Stomach (tissue), 4 donors: ENCODE measurements at regions not wholly inside any gene's neighbourhood (a gene's known extent, or its start where the extent isn't known, plus 50 kb on each side); places are given as distances from the start of the nearest gene placed in this dataset.

Experiments
- CTCF ChIP-seq, 7 experiments: fragments of 450-650 bp in 4 of 7; fragments of 200-600 bp in 3 of 7; sonication (generic) in 3 of 7; IDR thresholded peaks; one replicate each; pipeline ENCODE4 v1.5.1; 2016 to 2019; ENCODE audit warnings: antibody characterized with exemption in 7 of 7, control low read depth in 2 of 7, mild to moderate bottlenecking in 1 of 7
- EP300 ChIP-seq: sonication (generic); formaldehyde crosslinking; IDR thresholded peaks from one replicate; pipeline ENCODE4 v1.6.1; 2017; ENCODE audit warnings: antibody characterized with exemption
- POLR2A ChIP-seq, 4 donors: fragments of 450-650 bp; IDR thresholded peaks; one replicate each; pipeline ENCODE4 v1.6.1; 2016; ENCODE audit warnings: antibody characterized with exemption in 4 of 4, control low read depth in 2 of 4, mild to moderate bottlenecking in 1 of 4, moderate library complexity in 1 of 4
- POLR2AphosphoS5 ChIP-seq, 3 donors: sonication (generic); formaldehyde crosslinking; IDR thresholded peaks; one replicate each; pipeline ENCODE4 v1.6.1; 2016; ENCODE audit warnings: antibody characterized with exemption in 3 of 3

GRCh38 chr4:20592663-20593062 is 107.6 kb upstream of the PACRGL start:
- no peak for TF ChIP-seq CTCF (IDR thresholded peaks at IDR 0.05)
- no peak for TF ChIP-seq POLR2A (IDR thresholded peaks at IDR 0.05)
- TF ChIP-seq POLR2AphosphoS5 (IDR thresholded peaks at IDR 0.05) = no peak
- TF ChIP-seq EP300 = no peak
